MCF 10A (cell line): ENCODE measurements at regions not wholly inside any gene's neighbourhood (a gene's known extent, or its start where the extent isn't known, plus 50 kb on each side); places are given as distances from the start of the nearest gene placed in this dataset.
A peak's percentile ranks its signal among the peaks of the same experiment; 100 is the strongest.
"Not testable (repeated sequence)": the region's sequence is repeated elsewhere in the genome, so short reads cannot be mapped to it uniquely, and the experiment has no call there.

Source experiments
- BruUV-seq: library from RNA; stranded (reverse); fragments of 400-500 nt; replicated peaks from 2 replicates; lab custom pipeline; 2021; lab: Mats Ljungman, UMichigan
- CTCF ChIA-PET: fragments of 300-600 bp; sonication (Branson Sonifier 250); formaldehyde crosslinking; extraction: SDS; loops from one replicate; lab custom pipeline; 2021; ENCODE audit warnings: antibody characterized with exemption, inconsistent platforms; lab: Yijun Ruan, JAX
- POLR2A ChIA-PET: fragments of 300-600, 350-650 bp; sonication (Branson Sonifier 250); formaldehyde crosslinking; extraction: SDS; loops from one replicate; lab custom pipeline; 2020; ENCODE audit warnings: antibody characterized with exemption, inconsistent platforms; lab: Yijun Ruan, JAX
- DNase-seq: peaks from one replicate; pipeline ENCODE4 v3.0.0-alpha.2; 2018; ENCODE audit not compliant: unreplicated experiment
- H3K27ac Mint-ChIP-seq: one replicate; pipeline ENCODE4 v1.8.0; 2022; ENCODE audit warnings: mild to moderate bottlenecking, low read depth, mixed read lengths; ENCODE audit not compliant: unreplicated experiment
- H3K27me3 Mint-ChIP-seq: one replicate; pipeline ENCODE4 v1.8.0; 2022; ENCODE audit warnings: mixed read lengths; ENCODE audit not compliant: insufficient read depth, unreplicated experiment
- H3K36me3 Mint-ChIP-seq: one replicate; pipeline ENCODE4 v1.8.0; 2022; ENCODE audit warnings: mild to moderate bottlenecking, moderate library complexity, mixed read lengths; ENCODE audit not compliant: insufficient read depth, unreplicated experiment
- H3K4me1 Mint-ChIP-seq: one replicate; pipeline ENCODE4 v1.8.0; 2022; ENCODE audit warnings: mixed read lengths; ENCODE audit not compliant: insufficient read depth, unreplicated experiment
- H3K4me3 Mint-ChIP-seq: one replicate; pipeline ENCODE4 v1.8.0; 2022; ENCODE audit warnings: mild to moderate bottlenecking, moderate library complexity, mixed read lengths; ENCODE audit not compliant: unreplicated experiment
- H3K9me3 Mint-ChIP-seq: one replicate; pipeline ENCODE4 v1.8.0; 2022; ENCODE audit warnings: mixed read lengths; ENCODE audit not compliant: unreplicated experiment
- intact Hi-C: fragments of 100-400 bp; cut with micrococcal nuclease; formaldehyde crosslinking; loops from 2 replicates; pipeline ENCODE4 v1.14.1; 2022
- TF ChIP-seq, protein P1 (sequence below): fragments of 200-600 bp; IDR thresholded peaks from one replicate; pipeline ENCODE4 v1.8.0; 2022; ENCODE audit warnings: antibody characterized with exemption, mild to moderate bottlenecking; ENCODE audit not compliant: unreplicated experiment

DNA sequence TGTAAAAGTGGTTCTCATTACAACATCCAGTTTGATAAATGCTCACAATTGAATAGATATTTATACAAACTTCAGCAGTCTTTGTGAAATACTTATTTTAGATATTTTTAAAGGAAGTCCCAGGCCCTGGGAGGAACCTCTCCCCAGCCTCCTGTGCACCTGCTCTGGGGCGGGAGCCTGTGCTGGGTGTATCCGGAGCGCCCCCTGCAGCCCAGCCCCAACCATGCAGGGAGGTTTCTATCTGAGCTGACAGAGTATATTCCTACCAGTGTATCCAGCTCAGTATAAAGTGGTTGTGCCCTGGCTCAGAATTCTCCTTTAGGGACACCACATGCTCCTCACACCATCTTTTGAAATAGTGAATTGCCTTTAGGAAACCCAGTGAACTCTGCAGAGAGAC, 851.8 kb downstream of the TMEM121 start:
- CTCF ChIA-PET: no interaction called here
- DNase-seq: peak; percentile 6
- no peaks in the 10 kb centered on the region for H3K9me3 Mint-ChIP-seq

DNA sequence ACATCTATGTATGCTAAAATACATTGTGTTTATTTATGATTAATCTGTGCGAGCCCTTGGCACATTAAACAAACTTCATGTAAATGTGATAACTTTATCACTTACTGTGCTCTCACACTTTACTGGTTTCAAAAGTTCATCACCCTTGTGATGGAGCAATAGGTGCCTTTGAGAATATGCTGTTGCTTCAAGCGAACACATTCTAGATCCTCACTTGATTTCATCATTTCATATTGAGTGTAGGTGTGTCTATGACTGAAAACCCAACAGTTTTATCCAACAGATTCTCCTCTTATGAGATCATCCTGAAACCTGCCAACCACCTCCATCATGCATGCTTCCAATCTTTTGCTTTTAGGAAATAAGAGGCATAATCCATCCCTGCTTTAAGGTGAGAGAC, 854.4 kb downstream of the TMEM121 start:
- BruUV-seq: no TSS peak
- TF ChIP-seq, protein P1, sequence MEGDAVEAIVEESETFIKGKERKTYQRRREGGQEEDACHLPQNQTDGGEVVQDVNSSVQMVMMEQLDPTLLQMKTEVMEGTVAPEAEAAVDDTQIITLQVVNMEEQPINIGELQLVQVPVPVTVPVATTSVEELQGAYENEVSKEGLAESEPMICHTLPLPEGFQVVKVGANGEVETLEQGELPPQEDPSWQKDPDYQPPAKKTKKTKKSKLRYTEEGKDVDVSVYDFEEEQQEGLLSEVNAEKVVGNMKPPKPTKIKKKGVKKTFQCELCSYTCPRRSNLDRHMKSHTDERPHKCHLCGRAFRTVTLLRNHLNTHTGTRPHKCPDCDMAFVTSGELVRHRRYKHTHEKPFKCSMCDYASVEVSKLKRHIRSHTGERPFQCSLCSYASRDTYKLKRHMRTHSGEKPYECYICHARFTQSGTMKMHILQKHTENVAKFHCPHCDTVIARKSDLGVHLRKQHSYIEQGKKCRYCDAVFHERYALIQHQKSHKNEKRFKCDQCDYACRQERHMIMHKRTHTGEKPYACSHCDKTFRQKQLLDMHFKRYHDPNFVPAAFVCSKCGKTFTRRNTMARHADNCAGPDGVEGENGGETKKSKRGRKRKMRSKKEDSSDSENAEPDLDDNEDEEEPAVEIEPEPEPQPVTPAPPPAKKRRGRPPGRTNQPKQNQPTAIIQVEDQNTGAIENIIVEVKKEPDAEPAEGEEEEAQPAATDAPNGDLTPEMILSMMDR: no peak
- no peak for DNase-seq
- intact Hi-C loops: no loop called here
- Mint-ChIP-seq H3K4me1 (no peaks in the 10 kb centered on the region), H3K9me3 (no peaks in the 10 kb centered on the region), H3K36me3 (no peaks in the 10 kb centered on the region), H3K4me3 (no peak overlapping the region), H3K27ac (no peak overlapping the region), H3K27me3 (peaks cover 22% of the 10 kb centered on the region)
- ChIA-PET POLR2A (no interaction called here), CTCF (interaction anchor here (0.7 kb wide), 1 partner anchor 15 kb away, joined by 3 read pairs; no protein-coding TSS in a partner anchor)

More for the DNA sequence above, 851.8 kb downstream of the TMEM121 start:
- Mint-ChIP-seq H3K4me3 (no peak overlapping the region), H3K36me3 (no peaks in the 10 kb centered on the region), H3K27me3 (peaks cover 41% of the 10 kb centered on the region), H3K4me1 (no peaks in the 10 kb centered on the region), H3K27ac (no peak overlapping the region)
- TF ChIP-seq, protein P1: peak; percentile 21
- intact Hi-C loops: no loop called here
- BruUV-seq: no TSS peak
- POLR2A ChIA-PET: no interaction called here

DNA sequence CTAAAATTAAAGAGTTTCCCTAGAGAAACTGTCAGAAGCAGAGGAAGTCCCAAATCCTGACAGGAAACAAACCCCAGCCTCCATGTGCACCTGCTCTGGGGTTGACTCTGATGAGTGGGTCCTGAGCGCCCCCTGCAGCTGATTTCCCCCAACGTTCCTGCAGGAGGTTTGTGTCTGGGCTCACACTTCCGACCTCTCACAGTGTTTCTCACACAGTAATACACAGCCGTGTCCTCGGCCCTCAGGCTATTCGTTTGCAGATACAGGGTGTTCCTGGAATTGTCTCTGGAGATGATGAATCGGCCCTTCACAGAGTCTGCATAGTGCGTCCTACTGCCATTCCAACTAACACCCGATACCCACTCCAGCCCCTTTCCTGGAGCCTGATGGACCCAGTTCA, 862.8 kb downstream of the TMEM121 start:
- H3K4me3 Mint-ChIP-seq, H3K27ac Mint-ChIP-seq, H3K4me1 Mint-ChIP-seq, intact Hi-C loops, H3K36me3 Mint-ChIP-seq, POLR2A ChIA-PET, BruUV-seq, CTCF ChIA-PET, H3K9me3 Mint-ChIP-seq, DNase-seq: not testable (repeated sequence)
- peaks cover 18% of the 10 kb centered on the region for H3K27me3 Mint-ChIP-seq

DNA sequence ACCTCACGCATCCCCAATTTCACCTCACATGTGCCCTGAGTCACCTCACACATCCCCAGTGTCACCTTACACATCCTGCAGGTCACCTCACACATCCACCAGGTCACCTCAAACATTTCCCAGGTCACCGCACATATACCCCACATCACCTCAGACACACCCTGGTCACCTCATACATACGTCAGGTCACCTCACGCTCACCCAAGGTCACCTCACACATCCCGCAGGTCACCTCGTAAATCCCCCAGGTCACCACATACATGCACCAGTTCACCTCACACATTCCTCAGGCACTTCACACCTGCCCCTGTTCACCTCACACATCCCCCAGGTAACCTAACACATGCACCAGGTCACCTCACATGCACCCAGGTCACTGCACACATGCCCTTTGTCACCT, 864.0 kb downstream of the TMEM121 start:
- DNase-seq: no peak
- Mint-ChIP-seq H3K4me3 (no peak overlapping the region), H3K36me3 (no peaks in the 10 kb centered on the region), H3K4me1 (no peaks in the 10 kb centered on the region), H3K9me3 (no peaks in the 10 kb centered on the region), H3K27me3 (peaks cover 18% of the 10 kb centered on the region), H3K27ac (no peak overlapping the region)
- ChIA-PET CTCF (no interaction called here), POLR2A (no interaction called here)
- intact Hi-C loops: no loop called here
- TF ChIP-seq, protein P1: no peak
- no TSS peak for BruUV-seq

DNA sequence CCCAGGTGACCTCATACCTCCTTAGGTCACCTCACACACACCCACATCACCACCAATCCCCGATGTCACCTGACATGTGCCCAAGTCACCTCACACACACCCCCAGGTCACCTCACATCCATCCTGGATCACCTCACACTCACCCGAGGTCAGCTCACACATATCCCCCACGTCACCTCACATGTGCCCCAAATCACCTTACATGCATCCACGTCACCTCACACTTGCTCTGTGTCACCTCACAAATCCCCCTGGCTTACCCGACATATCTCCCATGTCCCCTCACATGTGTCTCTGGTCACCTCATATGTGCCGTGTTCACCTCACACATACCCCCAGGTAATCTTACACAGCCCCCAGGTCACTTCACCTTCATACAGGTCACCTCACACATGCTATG, 864.6 kb downstream of the TMEM121 start:
- H3K4me1 Mint-ChIP-seq: no peaks in the 10 kb centered on the region
- no peak for DNase-seq
- H3K36me3 Mint-ChIP-seq: no peaks in the 10 kb centered on the region
- no peak overlapping the region for H3K27ac Mint-ChIP-seq
- H3K4me3 Mint-ChIP-seq: no peak overlapping the region
- ChIA-PET POLR2A (no interaction called here), CTCF (no interaction called here)
- peaks cover 18% of the 10 kb centered on the region for H3K27me3 Mint-ChIP-seq
- H3K9me3 Mint-ChIP-seq: no peaks in the 10 kb centered on the region
- TF ChIP-seq, protein P1: no peak
- intact Hi-C loops: no loop called here
- no TSS peak for BruUV-seq
